ENCODE measurements at regions not wholly inside any gene's neighbourhood (a gene's known extent, or its start where the extent isn't known, plus 50 kb on each side); places are given as distances from the start of the nearest gene placed in this dataset.

DNA sequence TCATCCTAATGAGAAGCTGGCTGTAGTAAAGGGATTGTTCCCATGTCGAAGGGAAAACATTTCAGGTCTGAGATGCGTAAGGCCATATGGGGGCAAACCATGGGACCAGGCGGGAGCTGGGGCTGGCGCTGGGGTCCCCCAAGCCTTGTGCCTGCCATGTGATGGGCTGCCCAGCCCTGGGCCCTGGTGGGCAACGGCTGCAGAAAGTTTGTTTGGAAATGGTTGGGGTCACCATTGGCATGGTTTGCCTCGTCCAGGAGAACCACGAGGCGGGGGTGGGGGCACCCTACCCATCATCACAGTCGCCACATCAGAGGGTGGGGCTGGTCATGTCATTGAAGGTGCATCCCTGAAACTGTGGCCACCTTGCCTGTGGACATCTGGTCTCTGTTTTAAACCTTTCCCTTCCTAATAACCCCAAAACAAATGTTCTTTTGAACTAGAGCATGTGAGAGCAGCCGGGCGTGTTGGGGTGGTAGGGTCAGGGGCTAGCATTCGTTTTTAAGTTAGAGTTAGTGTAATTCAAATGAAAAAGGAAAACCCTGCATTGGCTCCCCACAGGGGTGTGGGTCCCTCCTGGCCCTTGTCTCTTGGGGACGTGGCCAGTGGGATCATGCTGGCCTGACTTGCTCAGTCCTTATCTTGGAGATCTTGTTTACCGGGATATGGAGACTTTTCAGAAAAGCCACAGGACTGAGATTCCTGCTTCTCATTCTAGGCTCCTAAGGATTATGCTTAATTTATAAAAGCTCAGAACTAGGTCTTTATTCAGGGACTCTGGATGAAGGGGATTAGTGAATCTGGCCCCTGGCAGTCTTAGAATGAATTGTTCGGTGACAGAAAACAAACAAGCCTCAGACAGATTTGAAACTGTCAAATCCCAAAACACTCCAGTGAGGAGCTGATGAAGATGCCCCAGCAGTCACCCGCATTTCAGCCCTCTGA is 98.5 kb downstream of the CTTN start:
- H3K9me2 ChIP-seq (ENCODE audit: insufficient read depth): no peaks in the 10 kb centered on the region
- no peak overlapping the region for H3K4me3 ChIP-seq
- no peaks in the 10 kb centered on the region for H3K9me3 ChIP-seq (ENCODE audit: insufficient read depth, low read depth)
- no peaks in the 10 kb centered on the region for H4K20me1 ChIP-seq (ENCODE audit: insufficient read depth)
- no peak for DNase-seq
- H3K4me2 ChIP-seq: no peak overlapping the region
- no peaks in the 10 kb centered on the region for H3K36me3 ChIP-seq (ENCODE audit: low read depth)
- no TSS peak for BruUV-seq (replicated peaks)
- no peaks in the 10 kb centered on the region for H3K27me3 ChIP-seq (ENCODE audit: insufficient read depth, low read depth)
- no peak for TF ChIP-seq EZH2 (IDR thresholded peaks at IDR 0.05; ENCODE audit: low read depth)
- TF ChIP-seq, protein P1, sequence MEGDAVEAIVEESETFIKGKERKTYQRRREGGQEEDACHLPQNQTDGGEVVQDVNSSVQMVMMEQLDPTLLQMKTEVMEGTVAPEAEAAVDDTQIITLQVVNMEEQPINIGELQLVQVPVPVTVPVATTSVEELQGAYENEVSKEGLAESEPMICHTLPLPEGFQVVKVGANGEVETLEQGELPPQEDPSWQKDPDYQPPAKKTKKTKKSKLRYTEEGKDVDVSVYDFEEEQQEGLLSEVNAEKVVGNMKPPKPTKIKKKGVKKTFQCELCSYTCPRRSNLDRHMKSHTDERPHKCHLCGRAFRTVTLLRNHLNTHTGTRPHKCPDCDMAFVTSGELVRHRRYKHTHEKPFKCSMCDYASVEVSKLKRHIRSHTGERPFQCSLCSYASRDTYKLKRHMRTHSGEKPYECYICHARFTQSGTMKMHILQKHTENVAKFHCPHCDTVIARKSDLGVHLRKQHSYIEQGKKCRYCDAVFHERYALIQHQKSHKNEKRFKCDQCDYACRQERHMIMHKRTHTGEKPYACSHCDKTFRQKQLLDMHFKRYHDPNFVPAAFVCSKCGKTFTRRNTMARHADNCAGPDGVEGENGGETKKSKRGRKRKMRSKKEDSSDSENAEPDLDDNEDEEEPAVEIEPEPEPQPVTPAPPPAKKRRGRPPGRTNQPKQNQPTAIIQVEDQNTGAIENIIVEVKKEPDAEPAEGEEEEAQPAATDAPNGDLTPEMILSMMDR (conservative IDR thresholded peaks at IDR 0.05): no peak
- H3K4me1 ChIP-seq (replicated peaks; ENCODE audit: insufficient read depth): no peaks in the 10 kb centered on the region
- intact Hi-C loops (cut with micrococcal nuclease; ENCODE audit: unreplicated experiment): no loop called here
- no peak overlapping the region for H3K27ac ChIP-seq
- no peaks in the 10 kb centered on the region for H3K79me2 ChIP-seq (ENCODE audit: low read depth)
- ChIA-PET POLR2A (ENCODE audit: unreplicated experiment) (no interaction called here), CTCF (no interaction called here)
- H3F3A ChIP-seq (ENCODE audit: insufficient read depth, low read depth): no peaks in the 10 kb centered on the region
- no peak overlapping the region for H2AFZ ChIP-seq

DNA sequence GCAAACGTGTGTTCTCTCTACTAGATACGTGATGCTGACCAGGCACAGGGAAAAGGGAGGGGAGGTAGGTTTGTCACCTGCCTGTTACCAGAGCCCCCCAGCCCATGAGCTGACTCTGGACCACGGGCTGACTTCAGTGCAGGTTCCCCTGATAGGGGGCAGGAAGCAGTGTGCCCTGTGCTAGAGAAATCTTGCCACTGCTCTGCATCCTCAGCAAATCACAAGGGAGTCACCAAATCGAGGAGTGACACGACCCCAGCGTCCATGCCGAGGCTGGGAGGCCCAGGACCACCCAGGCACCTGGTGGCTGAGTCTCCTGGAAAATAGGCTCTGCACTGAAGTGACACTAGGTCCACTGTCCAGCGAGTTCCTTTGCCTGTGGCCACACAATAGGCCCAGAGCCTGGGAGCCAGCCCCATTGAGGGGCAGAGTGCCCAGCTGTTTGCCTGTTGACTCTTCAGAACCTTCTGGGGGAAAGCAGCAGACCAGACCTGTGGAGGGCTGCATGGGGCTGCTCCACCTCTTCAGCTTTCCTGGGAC is 99.3 kb downstream of the CTTN start:
- DNase-seq: no peak
- H3K9me2 ChIP-seq (ENCODE audit: insufficient read depth): no peaks in the 10 kb centered on the region
- intact Hi-C loops (cut with micrococcal nuclease; ENCODE audit: unreplicated experiment): no loop called here
- no peak overlapping the region for H2AFZ ChIP-seq
- no peaks in the 10 kb centered on the region for H3K9me3 ChIP-seq (ENCODE audit: insufficient read depth, low read depth)
- ChIA-PET POLR2A (ENCODE audit: unreplicated experiment) (no interaction called here), CTCF (no interaction called here)
- H3K79me2 ChIP-seq (ENCODE audit: low read depth): no peaks in the 10 kb centered on the region
- no TSS peak for BruUV-seq (replicated peaks)
- no peak overlapping the region for H3K27ac ChIP-seq
- H3K27me3 ChIP-seq (ENCODE audit: insufficient read depth, low read depth): no peaks in the 10 kb centered on the region
- TF ChIP-seq EZH2 (IDR thresholded peaks at IDR 0.05; ENCODE audit: low read depth): no peak
- TF ChIP-seq, protein P1 (conservative IDR thresholded peaks at IDR 0.05): no peak
- H4K20me1 ChIP-seq (ENCODE audit: insufficient read depth): no peaks in the 10 kb centered on the region
- no peaks in the 10 kb centered on the region for H3F3A ChIP-seq (ENCODE audit: insufficient read depth, low read depth)
- H3K4me2 ChIP-seq: no peak overlapping the region
- no peak overlapping the region for H3K4me3 ChIP-seq
- H3K4me1 ChIP-seq (replicated peaks; ENCODE audit: insufficient read depth): no peaks in the 10 kb centered on the region
- H3K36me3 ChIP-seq (ENCODE audit: low read depth): no peaks in the 10 kb centered on the region

DNA sequence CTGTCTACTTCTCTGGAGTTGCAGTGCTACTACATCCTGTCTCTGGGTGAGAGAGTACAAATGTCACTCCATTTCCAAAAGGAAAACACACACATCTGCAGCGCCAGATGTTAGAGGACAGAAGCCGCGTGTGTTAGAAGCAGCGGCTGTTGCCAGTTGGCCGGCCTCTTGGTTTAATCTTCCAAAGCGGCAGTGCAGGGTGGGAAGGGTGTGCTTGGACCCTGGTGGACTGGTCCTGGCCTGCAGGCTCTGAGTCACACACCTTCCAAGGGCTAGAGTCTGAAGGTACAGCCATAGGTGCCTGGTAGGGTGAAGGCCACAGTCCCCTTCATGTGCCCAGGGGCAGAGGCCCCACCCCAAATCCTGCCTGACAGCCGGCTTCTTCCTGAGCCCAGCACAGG is 99.8 kb downstream of the CTTN start:
- no peaks in the 10 kb centered on the region for H4K20me1 ChIP-seq (ENCODE audit: insufficient read depth)
- BruUV-seq (replicated peaks): no TSS peak
- H3K9me3 ChIP-seq (ENCODE audit: insufficient read depth, low read depth): no peaks in the 10 kb centered on the region
- no peak overlapping the region for H2AFZ ChIP-seq
- TF ChIP-seq, protein P1 (conservative IDR thresholded peaks at IDR 0.05): no peak
- no peak for TF ChIP-seq EZH2 (IDR thresholded peaks at IDR 0.05; ENCODE audit: low read depth)
- DNase-seq: no peak
- no peak overlapping the region for H3K27ac ChIP-seq
- H3K4me1 ChIP-seq (replicated peaks; ENCODE audit: insufficient read depth): no peaks in the 10 kb centered on the region
- no peak overlapping the region for H3K4me3 ChIP-seq
- no peak overlapping the region for H3K4me2 ChIP-seq
- H3F3A ChIP-seq (ENCODE audit: insufficient read depth, low read depth): no peaks in the 10 kb centered on the region
- no peaks in the 10 kb centered on the region for H3K79me2 ChIP-seq (ENCODE audit: low read depth)
- POLR2A ChIA-PET (ENCODE audit: unreplicated experiment): no interaction called here
- no peaks in the 10 kb centered on the region for H3K27me3 ChIP-seq (ENCODE audit: insufficient read depth, low read depth)
- intact Hi-C loops (cut with micrococcal nuclease; ENCODE audit: unreplicated experiment): no loop called here
- H3K9me2 ChIP-seq (ENCODE audit: insufficient read depth): no peaks in the 10 kb centered on the region
- H3K36me3 ChIP-seq (ENCODE audit: low read depth): no peaks in the 10 kb centered on the region
- CTCF ChIA-PET: no interaction called here
